COLO668 (cell line): ENCODE measurements at regions not wholly inside any gene's neighbourhood (a gene's known extent, or its start where the extent isn't known, plus 50 kb on each side); places are given as distances from the start of the nearest gene placed in this dataset.
"Not testable (repeated sequence)": the region's sequence is repeated elsewhere in the genome, so short reads cannot be mapped to it uniquely, and the experiment has no call there.

Experiments used
- DNase-seq: peaks from one replicate; lab custom pipeline; 2025; ENCODE audit not compliant: unreplicated experiment; lab: John Stamatoyannopoulos, UW

- DNase-seq: no peak
These were observed 286.2 kb upstream of the FOXF1 start for GRCh38 chr16:86224126-86224525.

GRCh38 chr16:86224629-86225028, 285.7 kb upstream of the FOXF1 start:
- no peak for DNase-seq

- no peak for DNase-seq
These were observed 284.4 kb upstream of the FOXF1 start for GRCh38 chr16:86225905-86226371.

- no peak for DNase-seq
These were observed 283.3 kb upstream of the FOXF1 start for GRCh38 chr16:86227041-86227440.

- DNase-seq: no peak
These were observed 282.5 kb upstream of the FOXF1 start for GRCh38 chr16:86227801-86228200.

- no peak for DNase-seq
These were observed 281.6 kb upstream of the FOXF1 start for GRCh38 chr16:86228713-86229112.

GRCh38 chr16:86229283-86229682, 281.0 kb upstream of the FOXF1 start:
- no peak for DNase-seq

- DNase-seq: no peak
These were observed 280.3 kb upstream of the FOXF1 start for GRCh38 chr16:86229866-86230656.

GRCh38 chr16:86231321-86231995, 278.9 kb upstream of the FOXF1 start:
- DNase-seq: no peak

- DNase-seq: no peak
These were observed 278.4 kb upstream of the FOXF1 start for GRCh38 chr16:86231996-86232350.

GRCh38 chr16:86232496-86232895, 277.8 kb upstream of the FOXF1 start:
- no peak for DNase-seq

- DNase-seq: not testable (repeated sequence)
These were observed 276.8 kb upstream of the FOXF1 start for GRCh38 chr16:86233506-86233905.

- DNase-seq: no peak
These were observed 270.9 kb upstream of the FOXF1 start for GRCh38 chr16:86239381-86239780.

GRCh38 chr16:86240716-86241363, 269.5 kb upstream of the FOXF1 start:
- no peak for DNase-seq

- no peak for DNase-seq
These were observed 268.6 kb upstream of the FOXF1 start for GRCh38 chr16:86241681-86242080.

- no peak for DNase-seq
These were observed 267.8 kb upstream of the FOXF1 start for GRCh38 chr16:86242244-86243122.

- DNase-seq: no peak
These were observed 267.2 kb upstream of the FOXF1 start for GRCh38 chr16:86243123-86243473.

- no peak for DNase-seq
These were observed 266.7 kb upstream of the FOXF1 start for GRCh38 chr16:86243571-86244154.

- DNase-seq: no peak
These were observed 266.2 kb upstream of the FOXF1 start for GRCh38 chr16:86244158-86244557.

GRCh38 chr16:86244936-86245335, 265.4 kb upstream of the FOXF1 start:
- DNase-seq: no peak

GRCh38 chr16:86245351-86245750, 265.0 kb upstream of the FOXF1 start:
- DNase-seq: no peak
